Parathyroid adenoma (tissue), 2 donors: ENCODE measurements at regions not wholly inside any gene's neighbourhood (a gene's known extent, or its start where the extent isn't known, plus 50 kb on each side); places are given as distances from the start of the nearest gene placed in this dataset.

Source experiments
- H2AFZ ChIP-seq: fragments of 300-600 bp; sonication (generic); one replicate; pipeline ENCODE4 v1.7.0; 2017; ENCODE audit warnings: antibody characterized with exemption, mild to moderate bottlenecking
- H3K27ac ChIP-seq: fragments of 300-600 bp; sonication (generic); one replicate; pipeline ENCODE4 v1.7.0; 2017
- H3K27me3 ChIP-seq: fragments of 300-600 bp; sonication (generic); one replicate; pipeline ENCODE4 v1.7.0; 2017; ENCODE audit warnings: low read length; ENCODE audit not compliant: control insufficient read depth, insufficient read depth
- H3K36me3 ChIP-seq: fragments of 300-600 bp; sonication (generic); one replicate; pipeline ENCODE4 v1.7.0; 2017; ENCODE audit warnings: low read length; ENCODE audit not compliant: control insufficient read depth, insufficient read depth
- H3K4me1 ChIP-seq: fragments of 300-600 bp; sonication (generic); one replicate; pipeline ENCODE4 v1.7.0; 2017; ENCODE audit warnings: control low read depth
- H3K4me2 ChIP-seq: fragments of 300-600 bp; sonication (generic); one replicate; pipeline ENCODE4 v1.7.0; 2017; ENCODE audit warnings: low read length
- H3K4me3 ChIP-seq: fragments of 300-600 bp; sonication (generic); one replicate; pipeline ENCODE4 v1.7.0; 2017; ENCODE audit warnings: low read depth, low read length
- H3K79me2 ChIP-seq: fragments of 300-600 bp; sonication (generic); one replicate; pipeline ENCODE4 v1.7.0; 2017; ENCODE audit warnings: control low read depth
- H3K9ac ChIP-seq: fragments of 300-600 bp; sonication (generic); one replicate; pipeline ENCODE4 v1.7.0; 2017; ENCODE audit warnings: mild to moderate bottlenecking
- H3K9me3 ChIP-seq: fragments of 300-600 bp; sonication (generic); one replicate; pipeline ENCODE4 v1.7.0; 2017; ENCODE audit warnings: low read length; ENCODE audit not compliant: control insufficient read depth
- CTCF ChIP-seq: fragments of 300-600 bp; sonication (generic); IDR thresholded peaks from one replicate; pipeline ENCODE4 v1.7.0; 2017; ENCODE audit warnings: antibody characterized with exemption, mild to moderate bottlenecking
- donor health status: primary hyperparathyroidism.

GRCh38 chr4:182063651-182064050 is 179.6 kb upstream of the TENM3 start:
- no peak overlapping the region for H3K9ac ChIP-seq
- H3K79me2 ChIP-seq, result no peaks in the 10 kb centered on the region
- no peaks in the 10 kb centered on the region for H3K4me1 ChIP-seq
- no peaks in the 10 kb centered on the region for H3K27me3 ChIP-seq
- H3K36me3 ChIP-seq, result no peaks in the 10 kb centered on the region
- H2AFZ ChIP-seq, result no peak overlapping the region
- peak overlapping the region; percentile 50 for H3K4me2 ChIP-seq
- no peaks in the 10 kb centered on the region for H3K9me3 ChIP-seq
- H3K4me3 ChIP-seq, result peak overlapping the region; percentile 12
- no peak overlapping the region for H3K27ac ChIP-seq
- TF ChIP-seq CTCF, result no peak

DNA sequence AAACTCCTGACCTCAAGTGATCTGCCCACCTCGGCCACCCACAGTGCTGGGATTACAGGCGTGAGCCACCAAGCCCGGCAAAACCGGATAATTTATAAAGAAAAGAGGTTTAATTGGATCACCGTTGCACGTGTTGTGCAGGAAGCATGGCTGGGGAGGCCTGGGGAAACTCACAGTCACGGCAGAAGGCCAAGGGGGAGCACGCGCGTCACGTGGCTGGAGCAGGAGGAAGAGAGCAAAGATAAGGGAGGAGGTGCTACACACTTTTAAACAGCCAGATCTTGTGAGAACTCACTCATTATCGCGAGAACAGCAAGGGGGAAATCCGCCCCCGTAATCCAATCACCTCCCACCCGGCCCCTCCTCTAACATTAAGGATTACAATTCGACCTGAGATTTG is 177.9 kb upstream of the TENM3 start:
- H3K27me3 ChIP-seq, result no peaks in the 10 kb centered on the region
- no peak overlapping the region for H3K9ac ChIP-seq
- no peak overlapping the region for H3K4me3 ChIP-seq
- no peaks in the 10 kb centered on the region for H3K79me2 ChIP-seq
- no peak overlapping the region for H3K4me2 ChIP-seq
- no peak overlapping the region for H2AFZ ChIP-seq
- TF ChIP-seq CTCF, result no peak
- no peaks in the 10 kb centered on the region for H3K36me3 ChIP-seq
- no peaks in the 10 kb centered on the region for H3K4me1 ChIP-seq
- H3K27ac ChIP-seq, result no peak overlapping the region
- H3K9me3 ChIP-seq, result no peaks in the 10 kb centered on the region

DNA sequence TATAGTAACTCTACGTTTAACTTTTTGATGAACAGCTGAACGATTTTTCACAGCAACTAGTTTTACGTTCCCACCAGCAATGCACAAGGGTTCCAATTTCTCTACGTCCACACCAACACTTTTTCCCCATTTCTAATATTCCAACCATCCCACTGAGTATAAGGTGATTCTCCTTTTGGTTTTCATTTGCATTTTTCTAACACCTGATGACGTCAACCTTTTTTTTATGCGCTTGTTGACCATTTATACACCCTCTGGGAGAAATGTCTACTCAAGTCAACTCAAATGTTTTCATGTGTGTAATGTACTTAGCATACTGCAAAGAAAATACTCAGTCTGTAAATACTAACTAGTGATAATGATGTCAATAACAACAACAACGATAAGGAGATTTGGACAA is 177.2 kb upstream of the TENM3 start:
- H3K79me2 ChIP-seq, result no peaks in the 10 kb centered on the region
- H3K36me3 ChIP-seq, result no peaks in the 10 kb centered on the region
- no peak overlapping the region for H3K9ac ChIP-seq
- no peak for TF ChIP-seq CTCF
- H3K27me3 ChIP-seq, result no peaks in the 10 kb centered on the region
- H3K9me3 ChIP-seq, result no peaks in the 10 kb centered on the region
- H3K4me1 ChIP-seq, result no peaks in the 10 kb centered on the region
- no peak overlapping the region for H3K27ac ChIP-seq
- H3K4me3 ChIP-seq, result no peak overlapping the region
- no peak overlapping the region for H3K4me2 ChIP-seq
- no peak overlapping the region for H2AFZ ChIP-seq

- Histone ChIP-seq H3K4me1 (no peaks in the 10 kb centered on the region), H3K9ac (no peak overlapping the region), H3K36me3 (no peaks in the 10 kb centered on the region), H3K27me3 (no peaks in the 10 kb centered on the region), H3K27ac (no peak overlapping the region), H3K4me3 (no peak overlapping the region), H3K4me2 (no peak overlapping the region), H3K79me2 (no peaks in the 10 kb centered on the region), H3K9me3 (no peaks in the 10 kb centered on the region), H2AFZ (no peak overlapping the region)
- TF ChIP-seq CTCF, result no peak
These were observed 175.4 kb upstream of the TENM3 start for GRCh38 chr4:182067828-182068227.

DNA sequence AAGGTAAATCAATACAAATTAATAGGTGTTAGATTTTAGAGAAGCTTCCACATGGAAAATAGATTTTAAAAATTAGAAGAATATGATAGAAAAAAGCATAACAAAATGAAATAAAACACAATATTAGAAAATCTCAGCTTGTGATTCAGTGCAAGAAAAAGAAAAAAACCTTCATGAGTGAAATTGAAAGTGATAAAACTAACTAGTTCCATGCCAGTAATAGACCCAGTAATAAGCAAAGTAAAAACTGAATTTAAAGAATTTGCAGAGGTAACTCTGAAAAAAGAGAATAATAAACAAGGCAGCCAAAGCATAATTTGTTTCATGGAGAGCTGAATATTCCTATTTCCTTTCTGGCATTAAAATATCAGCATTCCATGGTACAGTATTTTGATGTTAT is 174.3 kb upstream of the TENM3 start:
- Histone ChIP-seq H3K9ac (no peak overlapping the region), H3K9me3 (no peaks in the 10 kb centered on the region), H3K27ac (no peak overlapping the region), H3K4me1 (no peaks in the 10 kb centered on the region), H3K4me2 (no peak overlapping the region), H3K27me3 (no peaks in the 10 kb centered on the region), H3K79me2 (no peaks in the 10 kb centered on the region), H2AFZ (no peak overlapping the region), H3K4me3 (no peak overlapping the region), H3K36me3 (no peaks in the 10 kb centered on the region)
- TF ChIP-seq CTCF, result no peak
